IPS-18a (cell line): ENCODE measurements at regions not wholly inside any gene's neighbourhood (a gene's known extent, or its start where the extent isn't known, plus 50 kb on each side); places are given as distances from the start of the nearest gene placed in this dataset.

ENCODE experiments used
- H3K27ac ChIP-seq: one replicate; pipeline ENCODE4 v1.5.1; 2013; ENCODE audit warnings: low read length
- H3K27me3 ChIP-seq: one replicate; pipeline ENCODE4 v1.6.1; 2013; ENCODE audit warnings: mild to moderate bottlenecking, low read length; ENCODE audit not compliant: control insufficient read depth, insufficient read depth
- H3K36me3 ChIP-seq: one replicate; pipeline ENCODE4 v1.6.1; 2013; ENCODE audit warnings: low read depth, low read length; ENCODE audit not compliant: control insufficient read depth
- H3K4me1 ChIP-seq: one replicate; pipeline ENCODE4 v1.6.1; 2013; ENCODE audit warnings: low read depth, low read length; ENCODE audit not compliant: control insufficient read depth
- H3K4me3 ChIP-seq: one replicate; pipeline ENCODE4 v1.5.1; 2013; ENCODE audit warnings: low read length
- H3K9ac ChIP-seq: one replicate; pipeline ENCODE4 v1.6.1; 2013; ENCODE audit warnings: mild to moderate bottlenecking, low read length, moderate library complexity
- H3K9me3 ChIP-seq: one replicate; pipeline ENCODE4 v1.6.1; 2013; ENCODE audit warnings: low read depth, low read length; ENCODE audit not compliant: control insufficient read depth

DNA sequence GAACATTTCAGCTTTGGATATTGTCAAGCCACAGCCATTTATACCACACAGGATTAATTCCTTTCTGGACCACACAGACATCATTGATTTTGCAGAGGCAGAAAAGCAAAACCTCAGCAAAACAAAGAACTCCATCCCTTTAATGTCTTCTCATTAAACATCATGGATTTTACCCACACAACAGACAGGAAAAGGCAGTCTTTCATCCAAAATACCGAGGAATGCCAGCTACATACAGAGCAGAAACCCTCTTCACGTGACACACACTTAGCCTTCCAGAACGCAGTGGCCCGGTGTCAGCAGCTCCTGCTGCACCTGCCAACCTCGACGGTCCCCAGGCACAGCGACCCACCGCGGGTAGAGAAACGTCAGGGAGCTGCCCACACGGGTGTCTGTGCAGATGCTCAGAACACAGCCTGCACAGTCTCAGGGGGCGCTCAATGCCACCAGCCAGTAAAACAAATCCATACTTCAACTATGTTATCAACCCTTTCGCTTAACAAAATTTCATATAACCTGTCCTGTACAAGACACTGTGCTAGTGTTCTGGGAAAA lies 304.5 kb downstream of the EIPR1 start:
- H3K9me3 ChIP-seq: no peaks in the 10 kb centered on the region
- H3K27me3 ChIP-seq: no peaks in the 10 kb centered on the region
- H3K27ac ChIP-seq: no peak overlapping the region
- no peak overlapping the region for H3K9ac ChIP-seq
- no peak overlapping the region for H3K4me3 ChIP-seq
- H3K4me1 ChIP-seq: peaks cover 3% of the 10 kb centered on the region
- H3K36me3 ChIP-seq: no peaks in the 10 kb centered on the region

- no peaks in the 10 kb centered on the region for H3K9me3 ChIP-seq
- H3K9ac ChIP-seq: no peak overlapping the region
- H3K4me3 ChIP-seq: no peak overlapping the region
- no peaks in the 10 kb centered on the region for H3K27me3 ChIP-seq
- H3K4me1 ChIP-seq: peaks cover under 1% of the 10 kb centered on the region
- no peaks in the 10 kb centered on the region for H3K36me3 ChIP-seq
- no peak overlapping the region for H3K27ac ChIP-seq
Measured at GRCh38 chr2:3071685-3072263, 305.8 kb downstream of the EIPR1 start.

DNA sequence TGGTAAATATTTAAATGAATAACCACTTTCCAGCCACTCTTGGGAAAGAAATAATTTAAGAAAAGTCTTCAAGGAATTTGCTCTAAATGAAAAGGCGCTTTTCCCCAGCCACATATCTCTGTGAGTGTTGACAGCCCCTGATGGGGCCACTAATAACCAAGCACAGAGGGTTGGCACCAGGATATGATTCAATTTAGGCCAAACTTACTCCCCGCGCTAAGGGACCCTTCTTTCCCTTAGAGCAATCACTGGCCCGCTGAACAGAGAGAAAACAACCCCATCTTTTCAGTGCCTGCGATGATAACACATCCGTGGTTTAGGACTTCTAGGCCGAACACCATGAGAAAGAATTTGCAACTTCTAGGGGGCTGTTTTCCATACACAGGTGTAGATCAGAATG lies 310.8 kb downstream of the EIPR1 start:
- H3K27me3 ChIP-seq: no peaks in the 10 kb centered on the region

DNA sequence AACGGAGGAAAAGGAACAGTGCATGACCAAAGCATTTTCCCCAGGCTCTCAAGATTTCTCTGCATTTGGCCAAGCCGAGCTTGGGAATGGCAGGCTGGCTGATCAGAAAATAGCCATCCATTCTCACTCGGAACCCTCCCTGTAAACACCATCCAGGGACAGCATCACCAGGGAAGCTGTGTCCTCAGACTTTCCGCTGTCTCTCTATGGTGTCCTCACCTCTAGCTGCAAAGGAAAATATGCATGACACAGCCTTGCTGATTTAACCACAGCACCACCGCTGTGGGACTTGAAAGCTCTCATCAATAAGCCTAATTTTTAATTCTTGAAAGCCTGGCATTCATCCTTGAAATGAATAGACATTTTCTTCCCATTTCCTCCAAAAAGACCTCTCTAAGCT lies 311.7 kb downstream of the EIPR1 start:
- no peak overlapping the region for H3K9ac ChIP-seq
- peaks cover 8% of the 10 kb centered on the region for H3K4me1 ChIP-seq
- H3K4me3 ChIP-seq: no peak overlapping the region
- no peaks in the 10 kb centered on the region for H3K36me3 ChIP-seq
- no peak overlapping the region for H3K27ac ChIP-seq
- no peaks in the 10 kb centered on the region for H3K27me3 ChIP-seq
- no peaks in the 10 kb centered on the region for H3K9me3 ChIP-seq

More for the DNA sequence above, 310.8 kb downstream of the EIPR1 start:
- no peak overlapping the region for H3K27ac ChIP-seq
- no peaks in the 10 kb centered on the region for H3K9me3 ChIP-seq
- H3K4me3 ChIP-seq: no peak overlapping the region
- H3K4me1 ChIP-seq: peaks cover 8% of the 10 kb centered on the region
- no peaks in the 10 kb centered on the region for H3K36me3 ChIP-seq
- no peak overlapping the region for H3K9ac ChIP-seq

DNA sequence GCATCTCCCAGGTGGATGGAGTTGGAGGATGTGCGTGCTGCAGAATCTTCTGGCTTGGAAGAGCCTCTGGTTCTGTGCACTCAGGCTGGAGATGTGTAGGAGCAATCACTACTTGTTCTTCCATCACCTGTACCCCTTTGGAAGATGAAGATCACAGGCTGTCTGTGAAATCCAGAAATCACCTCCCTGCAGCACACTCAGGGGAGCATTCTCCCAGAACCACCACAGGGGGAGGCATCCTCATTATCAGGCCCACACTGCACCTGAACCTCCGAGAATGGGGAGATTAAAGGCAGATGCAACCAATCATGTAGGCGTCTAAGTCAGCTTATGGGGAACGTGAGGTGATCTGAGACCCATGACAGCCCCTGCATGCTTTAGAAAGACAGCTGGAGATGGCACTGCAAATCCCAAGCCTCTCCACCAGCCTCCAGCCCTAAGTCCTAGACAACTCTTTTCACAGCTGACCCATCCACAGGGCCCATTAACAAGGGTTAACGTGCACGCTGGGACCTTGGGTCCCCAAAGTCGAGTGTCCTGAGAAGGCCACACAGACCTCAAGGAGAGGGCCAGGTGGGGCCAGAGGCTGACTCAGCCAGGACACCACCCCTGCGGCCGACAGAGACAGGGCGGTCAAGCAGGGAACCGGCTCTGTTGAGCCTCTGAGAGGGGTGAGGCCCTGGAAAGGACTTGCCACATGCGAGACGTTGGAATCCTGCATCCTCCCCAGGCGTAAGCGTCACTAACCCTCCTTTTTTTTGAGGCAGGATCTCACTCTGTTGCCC lies 314.9 kb downstream of the EIPR1 start:
- H3K9me3 ChIP-seq: no peaks in the 10 kb centered on the region
- H3K9ac ChIP-seq: no peak overlapping the region

GRCh38 chr2:3060049-3060448 lies 317.6 kb downstream of the EIPR1 start:
- Histone ChIP-seq H3K4me1 (no peaks in the 10 kb centered on the region), H3K27ac (no peak overlapping the region), H3K4me3 (no peak overlapping the region), H3K27me3 (no peaks in the 10 kb centered on the region), H3K9me3 (no peaks in the 10 kb centered on the region), H3K36me3 (no peaks in the 10 kb centered on the region), H3K9ac (no peak overlapping the region)

More for the DNA sequence above, 314.9 kb downstream of the EIPR1 start:
- Histone ChIP-seq H3K4me1 (peaks cover 8% of the 10 kb centered on the region), H3K27ac (no peak overlapping the region), H3K27me3 (no peaks in the 10 kb centered on the region), H3K36me3 (no peaks in the 10 kb centered on the region), H3K4me3 (no peak overlapping the region)

GRCh38 chr2:3059141-3059925 lies 318.3 kb downstream of the EIPR1 start:
- no peak overlapping the region for H3K9ac ChIP-seq
- no peaks in the 10 kb centered on the region for H3K27me3 ChIP-seq
- no peaks in the 10 kb centered on the region for H3K4me1 ChIP-seq
- H3K4me3 ChIP-seq: no peak overlapping the region
- H3K27ac ChIP-seq: no peak overlapping the region
- H3K36me3 ChIP-seq: no peaks in the 10 kb centered on the region
- H3K9me3 ChIP-seq: no peaks in the 10 kb centered on the region

GRCh38 chr2:3054066-3054465 lies 323.6 kb downstream of the EIPR1 start:
- Histone ChIP-seq H3K36me3 (no peaks in the 10 kb centered on the region), H3K9ac (no peak overlapping the region), H3K9me3 (no peaks in the 10 kb centered on the region), H3K27ac (no peak overlapping the region), H3K4me1 (no peaks in the 10 kb centered on the region), H3K4me3 (no peak overlapping the region), H3K27me3 (no peaks in the 10 kb centered on the region)

DNA sequence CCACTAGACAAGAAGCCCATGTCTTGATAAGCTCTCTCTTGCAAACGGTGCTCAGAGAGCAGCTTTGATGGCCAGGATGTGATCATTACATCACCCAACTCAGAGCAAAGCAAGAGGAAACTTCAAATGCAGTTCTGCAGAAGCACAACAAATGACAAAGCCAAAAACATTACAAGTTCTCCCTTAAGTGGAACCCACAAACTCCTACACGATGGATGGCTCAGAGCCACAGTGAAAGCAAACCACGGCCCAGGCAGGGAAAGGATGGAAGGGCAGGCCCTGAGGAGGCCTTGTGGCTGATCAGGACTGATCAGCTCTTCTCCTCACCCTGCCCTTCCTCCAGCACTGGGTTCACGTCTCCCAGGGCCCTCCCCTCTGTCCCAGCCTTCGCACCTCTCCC lies 326.4 kb downstream of the EIPR1 start:
- Histone ChIP-seq H3K27me3 (no peaks in the 10 kb centered on the region), H3K36me3 (no peaks in the 10 kb centered on the region), H3K9me3 (no peaks in the 10 kb centered on the region), H3K4me3 (no peak overlapping the region), H3K9ac (no peak overlapping the region), H3K4me1 (no peaks in the 10 kb centered on the region), H3K27ac (no peak overlapping the region)

DNA sequence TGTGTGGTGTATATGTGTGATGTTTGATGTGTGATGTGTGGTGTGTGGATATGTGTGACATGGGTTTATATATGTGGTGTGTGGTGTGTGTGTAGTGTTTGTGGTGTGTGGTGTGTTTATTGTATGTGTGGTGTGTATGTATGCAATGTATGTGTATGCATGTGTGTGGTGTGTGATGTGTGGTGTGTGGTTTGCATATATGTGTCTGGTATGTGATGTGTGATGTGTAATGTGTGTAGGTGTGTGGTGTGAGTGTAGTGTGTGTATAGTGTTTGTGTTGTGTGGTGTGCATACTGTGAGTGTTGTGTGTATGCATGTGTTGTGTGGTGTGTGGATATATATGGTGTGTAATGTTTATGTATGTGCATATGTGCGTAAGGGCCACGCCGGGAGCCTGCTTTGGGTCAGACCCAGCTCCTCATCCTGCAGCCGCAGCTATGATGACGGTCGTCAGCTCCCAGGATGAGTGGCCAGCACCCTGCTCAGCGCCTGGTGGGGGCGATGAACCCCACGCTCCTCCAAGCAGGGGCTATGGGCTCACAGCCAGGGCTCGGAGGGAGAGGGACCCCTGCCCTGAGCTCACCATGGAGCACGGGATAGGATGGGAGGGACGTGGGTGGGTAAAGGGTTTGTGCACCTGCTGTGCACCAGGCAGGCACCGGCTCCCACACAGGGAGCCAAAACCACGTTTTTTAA lies 331.3 kb downstream of the EIPR1 start:
- H3K4me3 ChIP-seq: no peak overlapping the region
- no peak overlapping the region for H3K27ac ChIP-seq
- H3K27me3 ChIP-seq: no peaks in the 10 kb centered on the region
- no peaks in the 10 kb centered on the region for H3K4me1 ChIP-seq
- H3K9ac ChIP-seq: no peak overlapping the region
- no peaks in the 10 kb centered on the region for H3K9me3 ChIP-seq
- no peaks in the 10 kb centered on the region for H3K36me3 ChIP-seq

DNA sequence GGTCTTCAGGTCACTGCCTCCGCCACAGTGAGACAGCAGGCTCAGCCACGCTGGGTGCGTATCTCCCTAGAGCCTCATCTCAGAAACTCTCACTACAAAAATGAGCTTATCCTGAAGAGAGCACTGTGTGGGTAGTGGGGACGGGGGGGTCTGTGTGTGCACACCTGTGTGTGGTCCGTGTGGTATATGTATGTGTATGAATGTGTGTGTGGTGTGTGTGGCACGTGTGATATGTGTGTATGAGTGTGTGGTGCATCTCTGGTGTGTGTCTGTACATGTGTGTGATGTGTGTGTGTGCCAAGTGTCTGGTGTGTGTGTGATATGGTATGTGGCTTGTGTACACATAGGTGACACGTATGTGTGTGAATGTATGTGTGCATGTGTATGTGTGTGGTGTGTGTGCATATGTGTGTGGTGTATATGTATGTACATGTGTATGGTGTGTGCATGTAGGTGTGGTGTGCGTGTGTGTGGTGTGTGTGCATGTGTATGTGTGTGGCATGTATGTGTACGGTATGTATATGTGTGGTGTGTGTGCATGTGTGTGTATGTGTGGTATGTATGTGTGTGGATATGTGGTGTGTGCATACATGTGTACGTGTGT lies 332.2 kb downstream of the EIPR1 start:
- Histone ChIP-seq H3K9me3 (no peaks in the 10 kb centered on the region), H3K27me3 (no peaks in the 10 kb centered on the region)

More for the DNA sequence above, 332.2 kb downstream of the EIPR1 start:
- Histone ChIP-seq H3K9ac (no peak overlapping the region), H3K36me3 (no peaks in the 10 kb centered on the region), H3K4me3 (no peak overlapping the region), H3K27ac (no peak overlapping the region), H3K4me1 (no peaks in the 10 kb centered on the region)
